ENCODE measurements at regions not wholly inside any gene's neighbourhood (a gene's known extent, or its start where the extent isn't known, plus 50 kb on each side); places are given as distances from the start of the nearest gene placed in this dataset.

DNA sequence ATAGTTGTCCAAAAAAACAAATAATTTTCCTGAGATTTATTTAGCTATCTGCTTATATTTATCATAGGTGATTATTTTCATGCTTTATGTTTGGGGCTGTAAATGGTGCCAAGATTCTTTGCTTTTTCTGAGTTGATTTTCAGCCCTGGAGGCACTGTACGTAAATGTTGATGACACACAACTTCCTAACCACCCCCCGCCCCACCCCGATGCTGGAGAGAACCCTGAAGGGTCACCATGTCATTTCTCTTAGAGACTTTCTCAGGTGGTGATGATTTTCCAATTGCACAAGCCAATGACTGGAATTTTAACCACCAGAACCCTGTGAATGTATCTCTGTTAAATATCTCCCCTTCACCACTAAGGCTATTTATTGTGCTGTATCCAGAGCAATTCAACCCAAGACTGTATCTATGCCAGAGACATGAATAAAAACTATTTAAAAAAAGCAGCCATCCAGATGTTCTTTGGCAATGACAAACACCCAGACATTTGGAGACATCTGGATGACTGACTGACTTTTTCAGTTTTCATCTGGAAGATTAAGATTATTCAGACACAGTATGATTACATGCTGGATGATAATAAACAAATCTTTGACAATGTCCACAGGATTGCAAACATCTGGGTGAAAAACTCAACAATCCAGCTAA lies 346.0 kb downstream of the LMX1A start (continued):
- TF ChIP-seq TEAD4 (IDR thresholded peaks at IDR 0.05; ENCODE audit: borderline replicate concordance, insufficient read depth) (no peak), FOXM1 (IDR thresholded peaks at IDR 0.05; ENCODE audit: low read depth) (no peak), RFX5 (IDR thresholded peaks at IDR 0.05; ENCODE audit: low read length) (no peak), SIN3A (IDR thresholded peaks at IDR 0.05; ENCODE audit: borderline replicate concordance, low read depth, low read length) (no peak), EP300 (IDR thresholded peaks at IDR 0.05; ENCODE audit: borderline replicate concordance in 1 of 2, low read depth in 1 of 2, low read length in 1 of 2) (no peak), CHD2 (IDR thresholded peaks at IDR 0.05; ENCODE audit: low read length, partially characterized antibody) (no peak), EZH2phosphoT487 (IDR thresholded peaks at IDR 0.05; ENCODE audit: borderline replicate concordance, low read depth) (no peak)
- TF ChIP-seq, protein P1, sequence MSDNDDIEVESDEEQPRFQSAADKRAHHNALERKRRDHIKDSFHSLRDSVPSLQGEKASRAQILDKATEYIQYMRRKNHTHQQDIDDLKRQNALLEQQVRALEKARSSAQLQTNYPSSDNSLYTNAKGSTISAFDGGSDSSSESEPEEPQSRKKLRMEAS (IDR thresholded peaks at IDR 0.05; ENCODE audit: low read depth), result no peak

DNA sequence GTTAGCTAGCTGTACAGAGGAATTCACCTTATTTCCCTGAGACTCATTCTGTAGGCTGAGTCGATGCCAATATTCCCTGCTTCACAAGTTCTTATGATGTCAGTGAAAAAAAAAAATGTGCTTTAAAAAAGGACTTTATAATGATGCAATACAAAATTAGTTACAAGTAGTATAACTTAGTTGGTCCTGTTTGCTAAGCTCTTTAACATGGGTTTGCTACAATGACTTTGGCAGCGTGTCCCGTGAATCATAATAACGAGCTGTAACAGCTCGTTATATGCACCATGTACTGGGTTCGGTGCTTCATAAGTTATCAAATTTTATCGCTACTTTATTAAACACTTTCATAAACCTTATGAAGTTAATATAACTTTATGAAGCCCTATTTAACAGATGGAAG lies 349.7 kb downstream of the LMX1A start:
- POLR2A ChIA-PET, result no interaction called here
- no peak overlapping the region for H3K4me3 ChIP-seq (ENCODE audit: low read depth in 2 of 2, low read length in 1 of 2)

More for the DNA sequence above, 349.7 kb downstream of the LMX1A start:
- Histone ChIP-seq H3K9me2 (no peaks in the 10 kb centered on the region), H3K9ac (no peak overlapping the region), H3K4me1 (ENCODE audit: control insufficient read depth in 1 of 2, insufficient read depth in 2 of 2, low read depth in 1 of 2, low read length in 1 of 2) (no peaks in the 10 kb centered on the region), H3K27me3 (ENCODE audit: insufficient read depth) (no peaks in the 10 kb centered on the region), H3K4me2 (no peak overlapping the region), H3K79me2 (ENCODE audit: insufficient read depth) (no peaks in the 10 kb centered on the region), H2AFZ (ENCODE audit: low read depth) (no peak overlapping the region), H3K27ac (ENCODE audit: low read depth in 2 of 2, low read length in 1 of 2) (no peak overlapping the region), H3K36me3 (replicated peaks in 1 of 2; ENCODE audit: control insufficient read depth in 1 of 2, insufficient read depth in 2 of 2, low read length in 1 of 2) (no peaks in the 10 kb centered on the region), H3F3A (replicated peaks; ENCODE audit: insufficient read depth) (no peaks in the 10 kb centered on the region), H3K9me3 (no peaks in the 10 kb centered on the region), H4K20me1 (ENCODE audit: insufficient read depth) (no peaks in the 10 kb centered on the region)
- no peak for DNase-seq
- CTCF ChIA-PET, result no interaction called here
- WGBS (ENCODE audit: low lambda C conversion rate), result 52% methylated on average over 7 of the region's 7 CpGs
- TF ChIP-seq RAD21 (IDR thresholded peaks at IDR 0.05; ENCODE audit: low read length) (no peak), CHD2 (IDR thresholded peaks at IDR 0.05; ENCODE audit: low read length, partially characterized antibody) (no peak), GABPA (IDR thresholded peaks at IDR 0.05; ENCODE audit: low read depth) (no peak), JUND (IDR thresholded peaks at IDR 0.05) (no peak), POLR2AphosphoS5 (IDR thresholded peaks at IDR 0.05; ENCODE audit: low read depth, low read length) (no peak), TEAD4 (IDR thresholded peaks at IDR 0.05; ENCODE audit: borderline replicate concordance, insufficient read depth) (no peak), FOXJ3 (CRISPR knock-in tag; IDR thresholded peaks at IDR 0.05) (no peak), TAF1 (IDR thresholded peaks at IDR 0.05; ENCODE audit: borderline replicate concordance, low read depth, low read length) (no peak), GATA2 (CRISPR knock-in tag; IDR thresholded peaks at IDR 0.05) (no peak), RCOR1 (IDR thresholded peaks at IDR 0.05; ENCODE audit: low read length) (no peak), TCF12 (IDR thresholded peaks at IDR 0.05) (no peak), SMC3 (IDR thresholded peaks at IDR 0.05; ENCODE audit: low read depth, low read length) (no peak), ELF1 (IDR thresholded peaks at IDR 0.05) (no peak), FOSL2 (IDR thresholded peaks at IDR 0.05; ENCODE audit: borderline replicate concordance, low read depth) (no peak), NFIC (IDR thresholded peaks at IDR 0.05; ENCODE audit: borderline replicate concordance) (no peak), YY1 (IDR thresholded peaks at IDR 0.05; ENCODE audit: low read depth) (no peak)
- TF ChIP-seq, protein P2, sequence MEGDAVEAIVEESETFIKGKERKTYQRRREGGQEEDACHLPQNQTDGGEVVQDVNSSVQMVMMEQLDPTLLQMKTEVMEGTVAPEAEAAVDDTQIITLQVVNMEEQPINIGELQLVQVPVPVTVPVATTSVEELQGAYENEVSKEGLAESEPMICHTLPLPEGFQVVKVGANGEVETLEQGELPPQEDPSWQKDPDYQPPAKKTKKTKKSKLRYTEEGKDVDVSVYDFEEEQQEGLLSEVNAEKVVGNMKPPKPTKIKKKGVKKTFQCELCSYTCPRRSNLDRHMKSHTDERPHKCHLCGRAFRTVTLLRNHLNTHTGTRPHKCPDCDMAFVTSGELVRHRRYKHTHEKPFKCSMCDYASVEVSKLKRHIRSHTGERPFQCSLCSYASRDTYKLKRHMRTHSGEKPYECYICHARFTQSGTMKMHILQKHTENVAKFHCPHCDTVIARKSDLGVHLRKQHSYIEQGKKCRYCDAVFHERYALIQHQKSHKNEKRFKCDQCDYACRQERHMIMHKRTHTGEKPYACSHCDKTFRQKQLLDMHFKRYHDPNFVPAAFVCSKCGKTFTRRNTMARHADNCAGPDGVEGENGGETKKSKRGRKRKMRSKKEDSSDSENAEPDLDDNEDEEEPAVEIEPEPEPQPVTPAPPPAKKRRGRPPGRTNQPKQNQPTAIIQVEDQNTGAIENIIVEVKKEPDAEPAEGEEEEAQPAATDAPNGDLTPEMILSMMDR (IDR thresholded peaks at IDR 0.05), result no peak
- TF ChIP-seq, protein P3, sequence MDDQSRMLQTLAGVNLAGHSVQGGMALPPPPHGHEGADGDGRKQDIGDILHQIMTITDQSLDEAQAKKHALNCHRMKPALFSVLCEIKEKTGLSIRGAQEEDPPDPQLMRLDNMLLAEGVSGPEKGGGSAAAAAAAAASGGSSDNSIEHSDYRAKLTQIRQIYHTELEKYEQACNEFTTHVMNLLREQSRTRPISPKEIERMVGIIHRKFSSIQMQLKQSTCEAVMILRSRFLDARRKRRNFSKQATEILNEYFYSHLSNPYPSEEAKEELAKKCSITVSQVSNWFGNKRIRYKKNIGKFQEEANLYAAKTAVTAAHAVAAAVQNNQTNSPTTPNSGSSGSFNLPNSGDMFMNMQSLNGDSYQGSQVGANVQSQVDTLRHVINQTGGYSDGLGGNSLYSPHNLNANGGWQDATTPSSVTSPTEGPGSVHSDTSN (IDR thresholded peaks at IDR 0.05), result no peak
- TF ChIP-seq, protein P4, sequence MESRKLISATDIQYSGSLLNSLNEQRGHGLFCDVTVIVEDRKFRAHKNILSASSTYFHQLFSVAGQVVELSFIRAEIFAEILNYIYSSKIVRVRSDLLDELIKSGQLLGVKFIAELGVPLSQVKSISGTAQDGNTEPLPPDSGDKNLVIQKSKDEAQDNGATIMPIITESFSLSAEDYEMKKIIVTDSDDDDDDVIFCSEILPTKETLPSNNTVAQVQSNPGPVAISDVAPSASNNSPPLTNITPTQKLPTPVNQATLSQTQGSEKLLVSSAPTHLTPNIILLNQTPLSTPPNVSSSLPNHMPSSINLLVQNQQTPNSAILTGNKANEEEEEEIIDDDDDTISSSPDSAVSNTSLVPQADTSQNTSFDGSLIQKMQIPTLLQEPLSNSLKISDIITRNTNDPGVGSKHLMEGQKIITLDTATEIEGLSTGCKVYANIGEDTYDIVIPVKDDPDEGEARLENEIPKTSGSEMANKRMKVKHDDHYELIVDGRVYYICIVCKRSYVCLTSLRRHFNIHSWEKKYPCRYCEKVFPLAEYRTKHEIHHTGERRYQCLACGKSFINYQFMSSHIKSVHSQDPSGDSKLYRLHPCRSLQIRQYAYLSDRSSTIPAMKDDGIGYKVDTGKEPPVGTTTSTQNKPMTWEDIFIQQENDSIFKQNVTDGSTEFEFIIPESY (IDR thresholded peaks at IDR 0.05; ENCODE audit: borderline replicate concordance, low read depth), result no peak
